ENCODE measurements at regions not wholly inside any gene's neighbourhood (a gene's known extent, or its start where the extent isn't known, plus 50 kb on each side); places are given as distances from the start of the nearest gene placed in this dataset.

- no peak for TF ChIP-seq CTCF (conservative IDR thresholded peaks at IDR 0.05 in 1 of 2, IDR thresholded peaks at IDR 0.05 in 1 of 2; ENCODE audit: extremely low read depth in 1 of 2, insufficient read depth in 1 of 2, low read depth in 1 of 2, low read length in 2 of 2)
- TF ChIP-seq EZH2 (IDR thresholded peaks at IDR 0.05; ENCODE audit: borderline replicate concordance, low read length), result no peak
These were observed 72.2 kb upstream of the NAP1L1 start for GRCh38 chr12:76156726-76157125.

All from mammary epithelial cell (primary cell).